IMR-90 (cell line): ENCODE measurements at regions not wholly inside any gene's neighbourhood (a gene's known extent, or its start where the extent isn't known, plus 50 kb on each side); places are given as distances from the start of the nearest gene placed in this dataset.

Experiments used
- CHD1 ChIP-seq: IDR thresholded peaks from 2 replicates; pipeline ENCODE4 v1.6.1; 2012; ENCODE audit warnings: low read depth, low read length, improper control_type of control experiment
- MXI1 ChIP-seq: IDR thresholded peaks from 2 replicates; pipeline ENCODE4 v1.6.1; 2012; ENCODE audit warnings: low read depth, mild to moderate bottlenecking, low read length, moderate library complexity, borderline replicate concordance
- POLR2A ChIP-seq: IDR thresholded peaks from 2 replicates; pipeline ENCODE4 v1.6.1; 2012; ENCODE audit warnings: mild to moderate bottlenecking, low read depth, low read length
- RAD21 ChIP-seq: IDR thresholded peaks from 2 replicates; pipeline ENCODE4 v1.6.1; 2012; ENCODE audit warnings: low read length, improper control_type of control experiment
- TF ChIP-seq, protein P1 (sequence below): conservative IDR thresholded peaks from 2 replicates; pipeline ENCODE4 v1.5.1; 2012; ENCODE audit warnings: mild to moderate bottlenecking, low read depth, low read length, improper control_type of control experiment
- TF ChIP-seq, protein P2 (sequence below): fragments of 150-350 bp; IDR thresholded peaks from 2 replicates; pipeline ENCODE4 v1.6.1; 2016; ENCODE audit warnings: low read depth, mild to moderate bottlenecking, low read length, moderate library complexity, borderline replicate concordance

DNA sequence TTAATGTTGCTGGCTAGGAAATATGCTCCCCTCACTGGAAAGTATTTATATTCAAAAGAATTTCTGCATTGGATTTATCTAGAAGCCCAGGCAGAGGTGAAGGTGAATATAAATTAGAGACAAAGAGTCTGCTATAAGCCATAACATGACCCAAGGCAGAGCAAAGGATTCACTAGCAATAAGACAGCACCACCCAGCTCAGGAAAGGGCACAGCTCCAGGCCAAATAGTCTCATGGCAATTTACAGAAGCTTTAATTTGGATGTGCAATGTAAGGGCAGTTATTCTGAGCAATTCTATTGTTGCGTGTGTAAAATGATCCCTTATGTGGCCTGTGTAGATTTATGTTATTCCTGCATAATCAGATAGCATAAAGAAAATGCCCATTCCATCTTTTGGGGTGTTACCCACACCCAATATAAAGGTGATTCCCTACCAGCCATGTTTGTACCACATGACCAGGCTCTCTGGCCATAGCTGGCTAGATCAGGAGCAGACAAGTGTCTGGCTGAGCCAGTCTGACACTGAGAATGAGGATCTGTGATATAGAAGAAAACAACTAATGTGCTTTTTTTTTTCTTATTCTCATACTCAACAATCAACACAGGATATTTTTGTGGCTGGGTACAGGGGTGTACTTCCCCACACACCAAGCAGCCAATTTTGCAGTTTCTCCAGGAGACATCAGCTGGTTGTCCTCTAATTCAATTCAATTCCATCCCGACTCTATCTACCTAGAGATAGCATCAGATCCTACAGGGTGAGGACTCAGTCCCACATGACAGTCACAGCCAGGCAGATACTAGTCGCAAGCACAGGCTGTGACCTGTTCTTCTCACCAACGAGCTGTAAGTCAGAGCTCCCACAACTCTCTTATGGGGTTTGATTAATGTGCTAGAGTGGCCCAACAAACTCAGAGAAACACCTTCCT, 181.4 kb downstream of the KCTD15 start:
- TF ChIP-seq, protein P1, sequence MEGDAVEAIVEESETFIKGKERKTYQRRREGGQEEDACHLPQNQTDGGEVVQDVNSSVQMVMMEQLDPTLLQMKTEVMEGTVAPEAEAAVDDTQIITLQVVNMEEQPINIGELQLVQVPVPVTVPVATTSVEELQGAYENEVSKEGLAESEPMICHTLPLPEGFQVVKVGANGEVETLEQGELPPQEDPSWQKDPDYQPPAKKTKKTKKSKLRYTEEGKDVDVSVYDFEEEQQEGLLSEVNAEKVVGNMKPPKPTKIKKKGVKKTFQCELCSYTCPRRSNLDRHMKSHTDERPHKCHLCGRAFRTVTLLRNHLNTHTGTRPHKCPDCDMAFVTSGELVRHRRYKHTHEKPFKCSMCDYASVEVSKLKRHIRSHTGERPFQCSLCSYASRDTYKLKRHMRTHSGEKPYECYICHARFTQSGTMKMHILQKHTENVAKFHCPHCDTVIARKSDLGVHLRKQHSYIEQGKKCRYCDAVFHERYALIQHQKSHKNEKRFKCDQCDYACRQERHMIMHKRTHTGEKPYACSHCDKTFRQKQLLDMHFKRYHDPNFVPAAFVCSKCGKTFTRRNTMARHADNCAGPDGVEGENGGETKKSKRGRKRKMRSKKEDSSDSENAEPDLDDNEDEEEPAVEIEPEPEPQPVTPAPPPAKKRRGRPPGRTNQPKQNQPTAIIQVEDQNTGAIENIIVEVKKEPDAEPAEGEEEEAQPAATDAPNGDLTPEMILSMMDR, result no peak
- TF ChIP-seq RAD21 (no peak), MXI1 (no peak), POLR2A (no peak), CHD1 (no peak)
- TF ChIP-seq, protein P2, sequence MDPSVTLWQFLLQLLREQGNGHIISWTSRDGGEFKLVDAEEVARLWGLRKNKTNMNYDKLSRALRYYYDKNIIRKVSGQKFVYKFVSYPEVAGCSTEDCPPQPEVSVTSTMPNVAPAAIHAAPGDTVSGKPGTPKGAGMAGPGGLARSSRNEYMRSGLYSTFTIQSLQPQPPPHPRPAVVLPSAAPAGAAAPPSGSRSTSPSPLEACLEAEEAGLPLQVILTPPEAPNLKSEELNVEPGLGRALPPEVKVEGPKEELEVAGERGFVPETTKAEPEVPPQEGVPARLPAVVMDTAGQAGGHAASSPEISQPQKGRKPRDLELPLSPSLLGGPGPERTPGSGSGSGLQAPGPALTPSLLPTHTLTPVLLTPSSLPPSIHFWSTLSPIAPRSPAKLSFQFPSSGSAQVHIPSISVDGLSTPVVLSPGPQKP, result no peak
